ENCODE measurements at regions not wholly inside any gene's neighbourhood (a gene's known extent, or its start where the extent isn't known, plus 50 kb on each side); places are given as distances from the start of the nearest gene placed in this dataset.
A peak's percentile ranks its signal among the peaks of the same experiment; 100 is the strongest.
"Not testable (repeated sequence)": the region's sequence is repeated elsewhere in the genome, so short reads cannot be mapped to it uniquely, and the experiment has no call there.

DNA sequence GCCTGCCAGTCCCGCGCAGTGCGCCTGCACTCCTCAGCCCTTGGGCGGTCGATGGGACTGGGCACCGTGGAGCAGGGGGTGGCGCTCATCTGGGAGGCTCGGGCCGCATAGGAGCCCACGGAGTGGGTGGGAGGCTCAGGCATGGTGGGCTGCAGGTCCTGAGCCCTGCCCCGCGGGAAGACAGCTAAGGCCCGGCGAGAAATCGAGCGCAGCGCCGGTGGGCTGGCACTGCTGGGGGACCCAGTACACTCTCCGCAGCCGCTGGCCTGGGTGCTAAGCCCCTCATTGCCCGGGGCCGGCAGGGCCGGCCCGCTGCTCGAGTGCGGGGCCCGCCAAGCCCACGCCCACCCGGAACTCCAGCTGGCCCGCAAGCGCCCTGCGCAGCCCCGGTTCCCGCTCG, 1565.3 kb downstream of the HACE1 start:
- not testable (repeated sequence) for H3K4me3 Mint-ChIP-seq; H3K9me3 Mint-ChIP-seq; H3K36me3 Mint-ChIP-seq; ATAC-seq; H3K27ac Mint-ChIP-seq; H3K4me1 Mint-ChIP-seq; DNase-seq (ENCODE audit: low spot score in 2 of 2)

DNA sequence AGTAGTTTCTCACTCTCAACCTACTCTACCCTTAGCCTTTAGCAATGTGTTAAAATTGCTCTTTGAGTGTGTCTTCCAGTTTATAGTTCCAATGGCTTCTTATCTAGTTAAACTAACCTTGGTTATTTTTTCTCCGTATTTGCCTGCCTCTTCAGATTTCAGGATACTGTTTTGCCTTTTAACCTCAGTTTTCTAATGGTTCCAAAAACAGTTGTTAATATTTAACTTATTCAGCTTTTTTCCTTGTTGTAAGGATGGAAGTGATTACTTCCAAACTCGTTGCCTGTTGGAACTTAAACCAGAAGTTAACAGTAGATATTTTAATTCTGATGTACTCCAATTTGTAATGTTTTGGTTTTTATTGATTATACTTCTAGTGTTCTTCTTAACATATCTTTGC, 1574.9 kb downstream of the HACE1 start:
- DNase-seq (ENCODE audit: low spot score in 2 of 2): no peak
- ATAC-seq: no peak
- Mint-ChIP-seq H3K9me3 (peaks cover 7% of the 10 kb centered on the region), H3K27ac (no peak overlapping the region), H3K4me3 (no peak overlapping the region), H3K36me3 (no peaks in the 10 kb centered on the region), H3K4me1 (no peaks in the 10 kb centered on the region)

DNA sequence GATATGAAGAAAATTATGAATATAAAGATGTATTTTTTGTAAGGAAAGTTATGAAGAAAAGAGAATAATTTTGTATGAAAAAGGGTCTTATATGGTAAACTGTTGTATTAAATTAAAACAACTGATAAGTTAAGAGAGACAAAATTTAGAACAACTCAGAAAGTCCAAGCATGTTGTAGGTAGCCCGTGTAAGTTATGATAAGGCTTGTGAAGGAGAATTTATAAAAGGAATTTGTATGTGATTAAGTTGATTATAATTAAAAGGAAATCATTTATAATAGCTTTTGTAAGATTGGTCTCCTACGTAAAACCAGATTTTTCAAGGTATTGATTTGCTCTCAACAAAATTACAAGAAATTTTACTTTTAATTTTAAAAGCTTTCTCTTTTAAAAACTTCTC, 1579.3 kb downstream of the HACE1 start:
- ATAC-seq: no peak
- Mint-ChIP-seq H3K4me1 (no peaks in the 10 kb centered on the region), H3K9me3 (peaks cover 7% of the 10 kb centered on the region), H3K4me3 (no peak overlapping the region), H3K27ac (no peak overlapping the region), H3K36me3 (no peaks in the 10 kb centered on the region)
- no peak for DNase-seq (ENCODE audit: low spot score in 2 of 2)

- Mint-ChIP-seq H3K9me3 (peaks cover 4% of the 10 kb centered on the region), H3K4me1 (no peaks in the 10 kb centered on the region), H3K36me3 (no peaks in the 10 kb centered on the region), H3K27ac (no peak overlapping the region), H3K4me3 (no peak overlapping the region)
- ATAC-seq: no peak
- no peak for DNase-seq (ENCODE audit: low spot score in 2 of 2)
These were observed 1581.8 kb downstream of the HACE1 start for GRCh38 chr6:103277936-103278335.

DNA sequence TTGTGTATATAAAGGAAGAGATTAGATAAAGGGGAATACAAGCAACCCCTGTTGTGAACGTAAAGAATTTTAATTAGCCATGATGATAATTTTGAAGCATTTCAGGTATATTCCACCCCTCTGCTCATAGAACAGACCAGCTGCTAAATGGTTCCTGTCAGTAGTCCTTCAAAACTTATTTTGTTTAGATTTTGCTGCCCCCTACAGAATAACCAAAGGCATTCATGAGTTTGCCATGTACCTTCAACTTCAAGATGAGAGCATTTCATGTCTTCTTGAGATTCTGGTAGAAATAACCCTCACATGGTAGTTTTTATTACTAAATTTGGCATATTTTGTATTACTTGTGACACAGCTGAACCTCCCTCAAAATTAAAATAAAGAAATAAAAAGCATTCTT, 1586.7 kb downstream of the HACE1 start:
- H3K4me3 Mint-ChIP-seq: no peak overlapping the region
- no peak for DNase-seq (ENCODE audit: low spot score in 2 of 2)
- H3K36me3 Mint-ChIP-seq: no peaks in the 10 kb centered on the region
- no peak overlapping the region for H3K27ac Mint-ChIP-seq
- no peaks in the 10 kb centered on the region for H3K4me1 Mint-ChIP-seq
- ATAC-seq: no peak
- H3K9me3 Mint-ChIP-seq: peaks cover 4% of the 10 kb centered on the region

GRCh38 chr6:103269581-103269980, 1590.1 kb downstream of the HACE1 start:
- no peak for ATAC-seq
- Mint-ChIP-seq H3K27ac (no peak overlapping the region), H3K4me3 (no peak overlapping the region)

GRCh38 chr6:103268335-103268734, 1591.4 kb downstream of the HACE1 start:
- H3K9me3 Mint-ChIP-seq: peaks cover 11% of the 10 kb centered on the region
- ATAC-seq: no peak
- H3K36me3 Mint-ChIP-seq: no peaks in the 10 kb centered on the region
- DNase-seq (ENCODE audit: low spot score in 2 of 2): no peak
- no peaks in the 10 kb centered on the region for H3K4me1 Mint-ChIP-seq
- no peak overlapping the region for H3K4me3 Mint-ChIP-seq
- H3K27ac Mint-ChIP-seq: no peak overlapping the region

More at GRCh38 chr6:103269581-103269980, 1590.1 kb downstream of the HACE1 start:
- Mint-ChIP-seq H3K4me1 (no peaks in the 10 kb centered on the region), H3K9me3 (peaks cover 11% of the 10 kb centered on the region), H3K36me3 (no peaks in the 10 kb centered on the region)
- DNase-seq (ENCODE audit: low spot score in 2 of 2): no peak

DNA sequence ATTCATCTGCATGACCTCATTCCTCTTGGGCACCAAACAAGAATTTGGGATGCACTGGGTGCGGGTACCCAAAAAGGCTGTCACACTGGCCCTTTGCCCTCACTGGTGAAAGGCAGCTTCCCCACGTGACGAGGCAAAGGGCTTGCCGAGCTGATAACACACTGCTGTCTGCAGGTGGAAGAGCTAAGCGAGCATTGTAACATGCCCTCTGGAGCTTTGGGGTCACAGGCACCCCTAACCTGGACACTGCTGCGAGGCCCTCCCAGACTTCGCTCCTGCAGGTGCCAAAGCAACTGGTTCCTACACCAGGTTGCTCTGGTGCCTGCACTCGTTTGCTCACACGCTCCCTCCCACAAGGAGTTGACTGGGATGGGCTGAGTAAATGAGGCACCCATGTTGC, 1595.7 kb downstream of the HACE1 start:
- Mint-ChIP-seq H3K36me3 (no peaks in the 10 kb centered on the region), H3K27ac (no peak overlapping the region), H3K9me3 (peaks cover 16% of the 10 kb centered on the region), H3K4me3 (no peak overlapping the region), H3K4me1 (no peaks in the 10 kb centered on the region)
- ATAC-seq (no peak), DNase-seq (ENCODE audit: low spot score in 2 of 2) (no peak)

DNA sequence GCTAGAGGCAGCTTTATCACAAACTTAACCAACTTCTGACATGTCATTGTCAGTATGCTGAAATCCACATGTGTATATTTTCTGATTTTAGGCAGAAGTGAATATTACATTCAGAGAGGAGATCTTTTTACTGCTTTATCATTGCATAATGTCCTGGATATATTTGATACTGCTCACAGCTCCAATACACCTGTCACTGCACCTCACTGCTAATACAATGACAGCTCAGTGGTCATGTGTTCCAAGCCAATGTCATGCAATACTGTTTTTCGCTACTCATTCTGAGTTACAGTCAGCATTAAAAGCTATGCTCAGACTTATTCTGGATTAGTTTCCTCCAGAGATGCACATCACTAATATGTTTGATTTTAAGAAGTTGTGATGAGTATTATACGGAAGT, 1604.6 kb downstream of the HACE1 start:
- no peaks in the 10 kb centered on the region for H3K36me3 Mint-ChIP-seq
- no peak overlapping the region for H3K27ac Mint-ChIP-seq
- no peak for ATAC-seq
- peaks cover 9% of the 10 kb centered on the region for H3K9me3 Mint-ChIP-seq
- no peak overlapping the region for H3K4me3 Mint-ChIP-seq
- no peaks in the 10 kb centered on the region for H3K4me1 Mint-ChIP-seq
- no peak for DNase-seq (ENCODE audit: low spot score in 2 of 2)

- Mint-ChIP-seq H3K9me3 (peaks cover 3% of the 10 kb centered on the region), H3K4me1 (no peaks in the 10 kb centered on the region), H3K36me3 (no peaks in the 10 kb centered on the region), H3K4me3 (no peak overlapping the region), H3K27ac (no peak overlapping the region)
- ATAC-seq: no peak
- DNase-seq (ENCODE audit: low spot score in 2 of 2): no peak
These were observed 1622.8 kb downstream of the HACE1 start for GRCh38 chr6:103236923-103237322.

DNA sequence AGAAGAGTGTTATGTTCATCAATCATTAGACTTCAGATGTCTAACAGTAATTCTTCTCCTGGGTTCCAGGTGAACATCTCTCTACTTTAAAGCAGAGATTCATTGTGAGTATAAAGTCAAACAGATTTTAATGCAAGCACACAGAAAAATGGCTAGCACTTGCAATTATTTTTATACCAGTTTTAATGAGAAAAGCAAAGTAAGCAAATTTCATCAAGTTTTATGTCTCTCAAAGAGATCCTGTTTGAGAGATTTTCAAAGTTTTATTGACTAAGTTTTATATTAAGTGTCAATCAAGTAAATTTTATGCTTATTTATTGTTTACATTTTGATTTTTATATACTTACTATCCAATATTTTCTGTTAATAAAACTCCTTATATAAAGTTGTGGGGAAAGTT, 1628.5 kb downstream of the HACE1 start:
- Mint-ChIP-seq H3K4me1 (no peaks in the 10 kb centered on the region), H3K4me3 (no peak overlapping the region), H3K36me3 (no peaks in the 10 kb centered on the region), H3K9me3 (peaks cover 5% of the 10 kb centered on the region), H3K27ac (no peak overlapping the region)
- DNase-seq (ENCODE audit: low spot score in 2 of 2) (no peak), ATAC-seq (no peak)

DNA sequence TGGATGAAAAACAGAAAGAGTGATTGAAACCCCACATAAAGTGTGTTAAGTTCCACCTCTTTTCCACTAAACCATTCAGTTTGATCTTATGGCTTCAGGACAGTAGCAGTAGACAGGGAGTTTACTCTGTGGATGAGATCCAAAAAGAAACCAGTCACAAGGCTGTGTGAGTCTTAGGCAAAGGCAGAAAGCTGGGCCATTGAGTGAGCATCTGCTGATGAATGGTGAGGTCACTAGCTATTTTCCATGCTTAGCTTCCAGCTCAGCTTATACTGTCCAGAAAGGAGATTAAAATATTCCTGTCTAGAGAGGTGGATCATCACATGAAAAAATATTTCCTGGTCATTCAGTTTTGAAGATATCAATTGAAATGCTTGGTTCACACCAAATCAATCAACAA, 1643.9 kb downstream of the HACE1 start:
- no peak overlapping the region for H3K27ac Mint-ChIP-seq
- no peak for ATAC-seq
- H3K9me3 Mint-ChIP-seq: peaks cover 9% of the 10 kb centered on the region
- H3K36me3 Mint-ChIP-seq: no peaks in the 10 kb centered on the region
- no peak overlapping the region for H3K4me3 Mint-ChIP-seq
- no peaks in the 10 kb centered on the region for H3K4me1 Mint-ChIP-seq
- no peak for DNase-seq (ENCODE audit: low spot score in 2 of 2)

GRCh38 chr6:103210686-103211085, 1649.0 kb downstream of the HACE1 start:
- ATAC-seq (no peak), DNase-seq (ENCODE audit: low spot score in 2 of 2) (no peak)
- H3K36me3 Mint-ChIP-seq: no peaks in the 10 kb centered on the region
- H3K27ac Mint-ChIP-seq: no peak overlapping the region
- H3K4me1 Mint-ChIP-seq: no peaks in the 10 kb centered on the region
- H3K9me3 Mint-ChIP-seq: peaks cover 8% of the 10 kb centered on the region
- no peak overlapping the region for H3K4me3 Mint-ChIP-seq

DNA sequence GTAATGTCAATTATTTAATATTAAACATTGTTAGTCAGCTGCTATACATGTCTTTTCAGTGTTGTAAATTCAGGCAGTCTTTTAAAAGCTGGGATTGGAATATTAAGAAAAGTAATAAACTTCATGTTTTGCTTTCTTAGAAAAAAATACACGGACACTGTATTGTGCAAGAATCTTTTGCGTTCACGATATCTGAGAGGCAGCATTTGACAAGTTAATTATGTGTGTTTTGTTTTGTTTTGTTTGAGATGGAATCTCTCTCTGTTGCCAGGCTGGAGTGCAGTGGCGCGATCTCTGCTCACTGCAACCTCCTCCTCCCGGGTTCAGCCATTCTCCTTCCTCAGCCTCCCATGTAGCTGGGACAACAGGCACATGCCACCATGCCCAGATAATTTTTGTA, 1661.3 kb downstream of the HACE1 start:
- DNase-seq (ENCODE audit: low spot score in 2 of 2): no peak
- Mint-ChIP-seq H3K36me3 (no peaks in the 10 kb centered on the region), H3K9me3 (peaks cover 6% of the 10 kb centered on the region), H3K27ac (no peak overlapping the region), H3K4me3 (no peak overlapping the region), H3K4me1 (no peaks in the 10 kb centered on the region)
- no peak for ATAC-seq

DNA sequence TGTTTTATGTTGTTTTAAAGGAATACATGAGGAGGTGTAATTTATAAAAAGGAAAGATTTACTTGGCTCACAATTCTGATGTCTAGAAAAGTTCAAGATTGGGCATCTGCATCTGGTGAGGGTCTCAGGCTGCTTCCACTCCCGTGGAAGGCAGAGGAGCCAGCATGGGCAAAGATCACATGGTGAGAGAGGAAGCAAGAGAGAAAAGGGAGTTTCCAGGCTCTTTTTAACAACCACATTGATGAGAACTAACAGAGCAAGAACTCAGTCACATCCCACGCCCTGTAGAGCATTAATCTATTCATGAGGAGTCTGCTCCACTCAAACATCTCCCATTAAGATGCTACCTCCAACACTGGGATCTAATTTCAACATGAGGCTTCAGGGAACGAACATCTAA, 1666.3 kb downstream of the HACE1 start:
- Mint-ChIP-seq H3K4me3 (no peak overlapping the region), H3K36me3 (no peaks in the 10 kb centered on the region), H3K9me3 (peaks cover 6% of the 10 kb centered on the region), H3K27ac (no peak overlapping the region), H3K4me1 (no peaks in the 10 kb centered on the region)
- DNase-seq (ENCODE audit: low spot score in 2 of 2): no peak
- no peak for ATAC-seq

DNA sequence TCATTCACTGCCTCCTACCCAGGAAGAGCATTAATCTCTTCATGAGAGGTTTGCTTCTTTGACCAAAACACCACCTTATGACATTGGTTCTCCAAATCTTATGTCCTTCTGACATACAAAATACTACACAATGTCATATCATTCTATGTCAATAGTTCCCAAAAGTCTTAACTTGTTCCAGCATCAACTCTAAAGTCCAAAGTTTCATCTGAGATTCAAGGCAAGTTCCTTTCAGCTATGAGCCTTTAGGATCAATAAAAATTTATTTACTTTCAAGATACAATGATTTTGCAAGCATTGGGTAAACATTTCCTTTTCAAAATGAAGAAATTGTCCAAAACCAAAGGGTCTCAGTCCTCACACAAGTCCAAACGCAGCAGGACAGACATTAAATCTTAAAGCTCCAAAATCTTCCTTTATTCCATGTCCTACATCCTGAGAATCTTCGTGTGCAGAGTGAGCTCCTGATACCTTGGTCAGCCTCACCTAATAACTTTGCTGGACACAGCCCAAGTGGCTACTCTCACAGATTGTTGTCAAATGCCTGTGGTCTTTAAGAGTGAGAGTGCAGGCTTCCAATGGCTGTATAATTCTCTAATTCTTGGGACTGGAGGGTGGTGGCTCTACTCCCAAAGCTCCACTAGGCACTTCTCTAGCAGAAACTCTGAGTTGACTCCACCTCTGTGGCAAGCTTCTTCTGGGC, 1668.2 kb downstream of the HACE1 start:
- Mint-ChIP-seq H3K4me3 (no peak overlapping the region), H3K27ac (no peak overlapping the region), H3K4me1 (no peaks in the 10 kb centered on the region), H3K9me3 (peaks cover 6% of the 10 kb centered on the region), H3K36me3 (no peaks in the 10 kb centered on the region)
- no peak for ATAC-seq
- DNase-seq (ENCODE audit: low spot score in 2 of 2): no peak

DNA sequence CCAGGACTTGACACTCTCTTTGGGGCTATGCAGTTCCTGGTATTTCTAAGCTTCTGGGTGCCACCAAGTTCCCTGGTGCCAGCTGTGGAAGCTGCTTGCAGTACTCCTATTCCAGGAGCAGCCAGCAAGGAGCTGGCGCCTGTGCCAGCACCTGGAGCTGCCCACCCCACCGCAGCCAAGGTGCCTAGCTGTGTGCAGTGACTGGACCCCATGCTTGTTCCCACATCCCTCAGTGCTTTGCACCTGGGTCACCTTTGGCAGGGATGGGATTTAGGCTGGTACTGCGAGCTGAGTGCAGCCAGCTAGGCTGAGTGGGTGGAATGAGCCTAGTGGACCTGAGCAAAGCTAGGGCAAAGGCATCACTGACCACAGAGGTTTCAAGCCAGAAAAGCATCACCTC, 1674.9 kb downstream of the HACE1 start:
- Mint-ChIP-seq H3K36me3 (no peaks in the 10 kb centered on the region), H3K4me3 (no peak overlapping the region), H3K9me3 (peaks cover 11% of the 10 kb centered on the region)

More for the DNA sequence above, 1674.9 kb downstream of the HACE1 start:
- DNase-seq (ENCODE audit: low spot score in 2 of 2) (no peak), ATAC-seq (peak; percentile 11)
- H3K4me1 Mint-ChIP-seq: no peaks in the 10 kb centered on the region
- no peak overlapping the region for H3K27ac Mint-ChIP-seq
